Tibial nerve (tissue), 4 donors: ENCODE measurements at regions not wholly inside any gene's neighbourhood (a gene's known extent, or its start where the extent isn't known, plus 50 kb on each side); places are given as distances from the start of the nearest gene placed in this dataset.

Source experiments
- EP300 ChIP-seq, 2 donors: sonication (generic); formaldehyde crosslinking; IDR thresholded peaks; one replicate each; pipeline ENCODE4 v1.6.1; 2017; ENCODE audit warnings: antibody characterized with exemption in 2 of 2, mild to moderate bottlenecking in 1 of 2
- TF ChIP-seq, protein P1 (sequence below), 5 experiments: fragments of 200-600 bp in 3 of 5; fragments of 450-650 bp in 2 of 5; sonication (generic) in 3 of 5; IDR thresholded peaks; one replicate each; pipeline ENCODE4 v1.5.1; 2016 to 2019; ENCODE audit warnings: antibody characterized with exemption in 5 of 5, mild to moderate bottlenecking in 3 of 5, moderate library complexity in 2 of 5

DNA sequence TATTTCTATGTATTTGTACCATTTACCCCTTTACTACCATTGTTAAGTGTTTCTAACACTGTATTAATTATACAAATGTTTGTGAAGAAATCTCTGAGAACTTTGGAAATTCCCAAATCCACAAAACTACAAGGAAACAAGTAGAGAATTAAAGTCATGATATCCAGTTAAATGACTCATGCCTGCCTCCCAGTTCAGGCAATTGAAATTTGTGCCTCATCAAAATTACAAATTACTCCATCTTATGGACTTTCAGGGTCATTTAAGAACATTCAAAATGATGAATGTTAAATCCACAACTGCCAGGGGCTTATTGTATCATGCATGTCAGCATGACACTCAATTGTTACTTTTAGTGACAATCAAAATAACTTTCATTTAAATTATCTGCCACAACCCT, 282.4 kb downstream of the ZNF326 start:
- TF ChIP-seq, protein P1, sequence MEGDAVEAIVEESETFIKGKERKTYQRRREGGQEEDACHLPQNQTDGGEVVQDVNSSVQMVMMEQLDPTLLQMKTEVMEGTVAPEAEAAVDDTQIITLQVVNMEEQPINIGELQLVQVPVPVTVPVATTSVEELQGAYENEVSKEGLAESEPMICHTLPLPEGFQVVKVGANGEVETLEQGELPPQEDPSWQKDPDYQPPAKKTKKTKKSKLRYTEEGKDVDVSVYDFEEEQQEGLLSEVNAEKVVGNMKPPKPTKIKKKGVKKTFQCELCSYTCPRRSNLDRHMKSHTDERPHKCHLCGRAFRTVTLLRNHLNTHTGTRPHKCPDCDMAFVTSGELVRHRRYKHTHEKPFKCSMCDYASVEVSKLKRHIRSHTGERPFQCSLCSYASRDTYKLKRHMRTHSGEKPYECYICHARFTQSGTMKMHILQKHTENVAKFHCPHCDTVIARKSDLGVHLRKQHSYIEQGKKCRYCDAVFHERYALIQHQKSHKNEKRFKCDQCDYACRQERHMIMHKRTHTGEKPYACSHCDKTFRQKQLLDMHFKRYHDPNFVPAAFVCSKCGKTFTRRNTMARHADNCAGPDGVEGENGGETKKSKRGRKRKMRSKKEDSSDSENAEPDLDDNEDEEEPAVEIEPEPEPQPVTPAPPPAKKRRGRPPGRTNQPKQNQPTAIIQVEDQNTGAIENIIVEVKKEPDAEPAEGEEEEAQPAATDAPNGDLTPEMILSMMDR (IDR thresholded peaks at IDR 0.05), result no peak
- no peak for TF ChIP-seq EP300 (IDR thresholded peaks at IDR 0.05)
